GM21717 (cell line): ENCODE measurements at regions not wholly inside any gene's neighbourhood (a gene's known extent, or its start where the extent isn't known, plus 50 kb on each side); places are given as distances from the start of the nearest gene placed in this dataset.
A peak's percentile ranks its signal among the peaks of the same experiment; 100 is the strongest.

Experiments
- ATAC-seq: cut with Tn5 transposase; IDR thresholded peaks from one replicate; pipeline ENCODE4 v1.9.1; 2021; ENCODE audit warnings: mild to moderate bottlenecking, moderate library complexity; ENCODE audit not compliant: unreplicated experiment

GRCh38 chr12:40552868-40553267 lies 139.4 kb upstream of the CNTN1 start:
- ATAC-seq, result no peak

GRCh38 chr12:40557980-40558379 lies 134.3 kb upstream of the CNTN1 start:
- ATAC-seq, result no peak

- peak; percentile 52 for ATAC-seq
These were observed 132.4 kb upstream of the CNTN1 start for GRCh38 chr12:40559865-40560264.

- ATAC-seq, result peak; percentile 45
These were observed 131.4 kb upstream of the CNTN1 start for GRCh38 chr12:40560848-40561247.

GRCh38 chr12:40561395-40561966 lies 130.8 kb upstream of the CNTN1 start:
- peak; percentile 73 for ATAC-seq

GRCh38 chr12:40565029-40565633 lies 127.1 kb upstream of the CNTN1 start:
- ATAC-seq, result no peak

GRCh38 chr12:40566271-40566670 lies 126.0 kb upstream of the CNTN1 start:
- no peak for ATAC-seq

GRCh38 chr12:40569626-40570179 lies 122.5 kb upstream of the CNTN1 start:
- no peak for ATAC-seq

GRCh38 chr12:40573024-40573423 lies 119.2 kb upstream of the CNTN1 start:
- no peak for ATAC-seq

GRCh38 chr12:40575987-40576386 lies 116.3 kb upstream of the CNTN1 start:
- no peak for ATAC-seq

GRCh38 chr12:40577834-40578233 lies 114.4 kb upstream of the CNTN1 start:
- no peak for ATAC-seq

- no peak for ATAC-seq
These were observed 112.6 kb upstream of the CNTN1 start for GRCh38 chr12:40579687-40580086.

- no peak for ATAC-seq
These were observed 111.9 kb upstream of the CNTN1 start for GRCh38 chr12:40580346-40580745.

GRCh38 chr12:40581889-40582288 lies 110.3 kb upstream of the CNTN1 start:
- no peak for ATAC-seq

- ATAC-seq, result no peak
These were observed 108.5 kb upstream of the CNTN1 start for GRCh38 chr12:40583743-40584142.

- no peak for ATAC-seq
These were observed 107.5 kb upstream of the CNTN1 start for GRCh38 chr12:40584763-40585162.

GRCh38 chr12:40586823-40587222 lies 105.4 kb upstream of the CNTN1 start:
- no peak for ATAC-seq

GRCh38 chr12:40587421-40587820 lies 104.8 kb upstream of the CNTN1 start:
- no peak for ATAC-seq

GRCh38 chr12:40587970-40588369 lies 104.3 kb upstream of the CNTN1 start:
- no peak for ATAC-seq

GRCh38 chr12:40597133-40597532 lies 95.1 kb upstream of the CNTN1 start:
- ATAC-seq, result no peak

- no peak for ATAC-seq
These were observed 94.2 kb upstream of the CNTN1 start for GRCh38 chr12:40598073-40598472.

GRCh38 chr12:40602562-40602961 lies 89.7 kb upstream of the CNTN1 start:
- no peak for ATAC-seq

- peak; percentile 68 for ATAC-seq
These were observed 77.3 kb upstream of the CNTN1 start for GRCh38 chr12:40614923-40615322.
